ENCODE measurements at regions not wholly inside any gene's neighbourhood (a gene's known extent, or its start where the extent isn't known, plus 50 kb on each side); places are given as distances from the start of the nearest gene placed in this dataset.

GRCh38 chr6:26309731-26310142, 55.3 kb upstream of the BTN3A2 start:
- Mint-ChIP-seq H3K27me3 (ENCODE audit: unreplicated experiment) (peaks cover 19% of the 10 kb centered on the region), H3K36me3 (ENCODE audit: unreplicated experiment) (no peaks in the 10 kb centered on the region), H3K9me3 (ENCODE audit: unreplicated experiment) (peaks cover 21% of the 10 kb centered on the region), H3K4me1 (ENCODE audit: low read depth, unreplicated experiment) (peaks cover 7% of the 10 kb centered on the region), H3K27ac (ENCODE audit: unreplicated experiment) (no peak overlapping the region), H3K4me3 (ENCODE audit: unreplicated experiment) (no peak overlapping the region)
- TF ChIP-seq CTCF (IDR thresholded peaks at IDR 0.05; ENCODE audit: partially characterized antibody, unreplicated experiment), result no peak
- DNase-seq, result no peak

- no peak overlapping the region for H3K27ac Mint-ChIP-seq (ENCODE audit: unreplicated experiment)
- peak overlapping the region; percentile 92 for H3K4me3 Mint-ChIP-seq (ENCODE audit: unreplicated experiment)
- peaks cover 15% of the 10 kb centered on the region for H3K9me3 Mint-ChIP-seq (ENCODE audit: unreplicated experiment)
- peaks cover 16% of the 10 kb centered on the region for H3K27me3 Mint-ChIP-seq (ENCODE audit: unreplicated experiment)
- no peak for TF ChIP-seq CTCF (IDR thresholded peaks at IDR 0.05; ENCODE audit: partially characterized antibody, unreplicated experiment)
- no peaks in the 10 kb centered on the region for H3K36me3 Mint-ChIP-seq (ENCODE audit: unreplicated experiment)
- DNase-seq, result no peak
- peaks cover 4% of the 10 kb centered on the region for H3K4me1 Mint-ChIP-seq (ENCODE audit: low read depth, unreplicated experiment)
Measured at GRCh38 chr6:26311012-26311384, 54.0 kb upstream of the BTN3A2 start.

GRCh38 chr6:26311385-26312095, 53.5 kb upstream of the BTN3A2 start:
- H3K27ac Mint-ChIP-seq (ENCODE audit: unreplicated experiment), result peak overlapping the region; percentile 21
- no peak for DNase-seq

GRCh38 chr6:26312096-26312463, 52.9 kb upstream of the BTN3A2 start:
- no peak for TF ChIP-seq CTCF (IDR thresholded peaks at IDR 0.05; ENCODE audit: partially characterized antibody, unreplicated experiment)
- Mint-ChIP-seq H3K4me3 (ENCODE audit: unreplicated experiment) (peak overlapping the region; percentile 92), H3K9me3 (ENCODE audit: unreplicated experiment) (peaks cover 15% of the 10 kb centered on the region), H3K27ac (ENCODE audit: unreplicated experiment) (peak overlapping the region; percentile 4), H3K36me3 (ENCODE audit: unreplicated experiment) (no peaks in the 10 kb centered on the region), H3K27me3 (ENCODE audit: unreplicated experiment) (peaks cover 16% of the 10 kb centered on the region), H3K4me1 (ENCODE audit: low read depth, unreplicated experiment) (peaks cover 4% of the 10 kb centered on the region)
- DNase-seq, result no peak

More at GRCh38 chr6:26311385-26312095, 53.5 kb upstream of the BTN3A2 start:
- peaks cover 15% of the 10 kb centered on the region for H3K9me3 Mint-ChIP-seq (ENCODE audit: unreplicated experiment)
- H3K36me3 Mint-ChIP-seq (ENCODE audit: unreplicated experiment), result no peaks in the 10 kb centered on the region
- peaks cover 4% of the 10 kb centered on the region for H3K4me1 Mint-ChIP-seq (ENCODE audit: low read depth, unreplicated experiment)
- H3K4me3 Mint-ChIP-seq (ENCODE audit: unreplicated experiment), result peak overlapping the region; percentile 92
- peaks cover 16% of the 10 kb centered on the region for H3K27me3 Mint-ChIP-seq (ENCODE audit: unreplicated experiment)
- no peak for TF ChIP-seq CTCF (IDR thresholded peaks at IDR 0.05; ENCODE audit: partially characterized antibody, unreplicated experiment)
